ENCODE measurements at regions not wholly inside any gene's neighbourhood (a gene's known extent, or its start where the extent isn't known, plus 50 kb on each side); places are given as distances from the start of the nearest gene placed in this dataset.

- DNase-seq, result no peak
These were observed 120.3 kb upstream of the MOCS1 start for GRCh38 chr6:40054602-40055001.

- no peak for DNase-seq
These were observed 119.9 kb upstream of the MOCS1 start for GRCh38 chr6:40054186-40054585.

GRCh38 chr6:40049128-40049527, 114.9 kb upstream of the MOCS1 start:
- no peak for DNase-seq

- no peak for DNase-seq
These were observed 109.9 kb upstream of the MOCS1 start for GRCh38 chr6:40044196-40044595.

- DNase-seq, result no peak
These were observed 108.0 kb upstream of the MOCS1 start for GRCh38 chr6:40042232-40042631.

- no peak for DNase-seq
These were observed 104.8 kb upstream of the MOCS1 start for GRCh38 chr6:40039042-40039441.

GRCh38 chr6:40038626-40039025, 104.4 kb upstream of the MOCS1 start:
- no peak for DNase-seq

- DNase-seq, result no peak
These were observed 103.0 kb upstream of the MOCS1 start for GRCh38 chr6:40037271-40037670.

GRCh38 chr6:40036186-40036585, 101.9 kb upstream of the MOCS1 start:
- DNase-seq, result no peak

GRCh38 chr6:40028449-40028848, 94.2 kb upstream of the MOCS1 start:
- no peak for DNase-seq

GRCh38 chr6:40022867-40023266, 88.6 kb upstream of the MOCS1 start:
- no peak for DNase-seq

GRCh38 chr6:40020166-40020565, 85.9 kb upstream of the MOCS1 start:
- DNase-seq, result no peak

GRCh38 chr6:40015530-40015929, 81.3 kb upstream of the MOCS1 start:
- DNase-seq, result no peak

- DNase-seq, result no peak
These were observed 77.6 kb upstream of the MOCS1 start for GRCh38 chr6:40011844-40012243.

GRCh38 chr6:40000964-40001515, 66.8 kb upstream of the MOCS1 start:
- no peak for DNase-seq

GRCh38 chr6:39999006-39999867, 65.0 kb upstream of the MOCS1 start:
- DNase-seq, result no peak

- no peak for DNase-seq
These were observed 63.9 kb upstream of the MOCS1 start for GRCh38 chr6:39998126-39998525.

- no peak for DNase-seq
These were observed 62.9 kb upstream of the MOCS1 start for GRCh38 chr6:39997101-39997635.

- no peak for DNase-seq
These were observed 61.4 kb upstream of the MOCS1 start for GRCh38 chr6:39995633-39996032.

- DNase-seq, result no peak
These were observed 58.8 kb upstream of the MOCS1 start for GRCh38 chr6:39992861-39993622.

All from CD4-positive, alpha-beta T cell treated with Interleukin-1 beta for 1 hour (primary cell).